ENCODE measurements at regions not wholly inside any gene's neighbourhood (a gene's known extent, or its start where the extent isn't known, plus 50 kb on each side); places are given as distances from the start of the nearest gene placed in this dataset.

- TF ChIP-seq, protein P1, sequence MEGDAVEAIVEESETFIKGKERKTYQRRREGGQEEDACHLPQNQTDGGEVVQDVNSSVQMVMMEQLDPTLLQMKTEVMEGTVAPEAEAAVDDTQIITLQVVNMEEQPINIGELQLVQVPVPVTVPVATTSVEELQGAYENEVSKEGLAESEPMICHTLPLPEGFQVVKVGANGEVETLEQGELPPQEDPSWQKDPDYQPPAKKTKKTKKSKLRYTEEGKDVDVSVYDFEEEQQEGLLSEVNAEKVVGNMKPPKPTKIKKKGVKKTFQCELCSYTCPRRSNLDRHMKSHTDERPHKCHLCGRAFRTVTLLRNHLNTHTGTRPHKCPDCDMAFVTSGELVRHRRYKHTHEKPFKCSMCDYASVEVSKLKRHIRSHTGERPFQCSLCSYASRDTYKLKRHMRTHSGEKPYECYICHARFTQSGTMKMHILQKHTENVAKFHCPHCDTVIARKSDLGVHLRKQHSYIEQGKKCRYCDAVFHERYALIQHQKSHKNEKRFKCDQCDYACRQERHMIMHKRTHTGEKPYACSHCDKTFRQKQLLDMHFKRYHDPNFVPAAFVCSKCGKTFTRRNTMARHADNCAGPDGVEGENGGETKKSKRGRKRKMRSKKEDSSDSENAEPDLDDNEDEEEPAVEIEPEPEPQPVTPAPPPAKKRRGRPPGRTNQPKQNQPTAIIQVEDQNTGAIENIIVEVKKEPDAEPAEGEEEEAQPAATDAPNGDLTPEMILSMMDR (conservative IDR thresholded peaks at IDR 0.05; ENCODE audit: low read depth, low read length): no peak
- TF ChIP-seq EZH2 (IDR thresholded peaks at IDR 0.05; ENCODE audit: low read length, unreplicated experiment) (no peak), EZH2phosphoT487 (IDR thresholded peaks at IDR 0.05; ENCODE audit: borderline replicate concordance, low read length) (no peak)
These were observed 139.4 kb upstream of the HMGN3 start for GRCh38 chr6:79373880-79374279.

Measured in PC-3 (cell line).